ENCODE measurements at regions not wholly inside any gene's neighbourhood (a gene's known extent, or its start where the extent isn't known, plus 50 kb on each side); places are given as distances from the start of the nearest gene placed in this dataset.

DNA sequence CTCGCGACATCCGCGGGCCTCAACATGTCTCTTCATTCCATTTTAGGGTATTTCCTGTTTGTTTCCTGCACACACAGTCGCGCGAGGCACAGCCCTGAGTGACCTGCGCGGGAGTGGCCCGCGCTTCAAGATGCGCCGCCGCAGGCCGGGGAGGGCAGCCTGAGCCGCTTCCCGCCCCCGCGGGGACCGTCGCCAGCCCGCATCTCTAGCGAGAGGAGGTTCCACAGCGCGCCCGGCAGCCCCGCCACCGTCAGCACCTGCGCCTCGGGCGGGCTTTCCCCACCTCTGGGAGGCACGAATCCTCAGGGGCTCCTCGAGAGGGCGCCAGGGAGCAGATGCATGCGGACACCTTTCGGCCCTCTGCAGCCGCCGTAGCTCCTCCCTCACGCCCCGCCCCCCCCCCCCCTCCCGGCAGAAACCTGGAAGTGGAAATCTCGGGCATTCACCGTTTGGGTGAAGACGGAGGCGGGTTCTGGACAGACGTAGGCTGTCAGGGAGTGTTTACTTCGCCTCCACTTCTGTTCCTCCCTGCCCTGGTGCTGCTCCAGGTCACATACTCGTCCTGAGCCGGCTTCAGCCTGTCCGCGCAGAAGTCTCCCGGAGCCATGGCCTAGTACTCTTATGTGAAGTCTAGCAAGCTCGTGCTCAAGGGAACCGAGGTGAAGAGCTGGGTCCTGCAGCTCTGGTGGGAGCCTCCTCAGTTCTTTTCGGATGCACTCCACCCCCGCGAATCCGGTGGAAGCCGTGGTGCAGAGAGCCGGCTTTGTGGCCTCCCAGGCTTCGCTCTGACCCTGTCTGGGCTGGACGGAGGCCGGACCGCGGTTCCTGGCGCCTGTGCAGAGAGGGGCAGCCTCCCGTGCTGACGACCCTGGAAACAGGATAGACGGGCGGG lies 880.5 kb upstream of the DEFB115 start:
- TF ChIP-seq, protein P1, sequence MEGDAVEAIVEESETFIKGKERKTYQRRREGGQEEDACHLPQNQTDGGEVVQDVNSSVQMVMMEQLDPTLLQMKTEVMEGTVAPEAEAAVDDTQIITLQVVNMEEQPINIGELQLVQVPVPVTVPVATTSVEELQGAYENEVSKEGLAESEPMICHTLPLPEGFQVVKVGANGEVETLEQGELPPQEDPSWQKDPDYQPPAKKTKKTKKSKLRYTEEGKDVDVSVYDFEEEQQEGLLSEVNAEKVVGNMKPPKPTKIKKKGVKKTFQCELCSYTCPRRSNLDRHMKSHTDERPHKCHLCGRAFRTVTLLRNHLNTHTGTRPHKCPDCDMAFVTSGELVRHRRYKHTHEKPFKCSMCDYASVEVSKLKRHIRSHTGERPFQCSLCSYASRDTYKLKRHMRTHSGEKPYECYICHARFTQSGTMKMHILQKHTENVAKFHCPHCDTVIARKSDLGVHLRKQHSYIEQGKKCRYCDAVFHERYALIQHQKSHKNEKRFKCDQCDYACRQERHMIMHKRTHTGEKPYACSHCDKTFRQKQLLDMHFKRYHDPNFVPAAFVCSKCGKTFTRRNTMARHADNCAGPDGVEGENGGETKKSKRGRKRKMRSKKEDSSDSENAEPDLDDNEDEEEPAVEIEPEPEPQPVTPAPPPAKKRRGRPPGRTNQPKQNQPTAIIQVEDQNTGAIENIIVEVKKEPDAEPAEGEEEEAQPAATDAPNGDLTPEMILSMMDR (IDR thresholded peaks at IDR 0.05): peak; percentile 35 to 89 (median 67)
- TF ChIP-seq POLR2A (IDR thresholded peaks at IDR 0.05): peak; percentile 40 to 41
